Esophagus muscularis mucosa (tissue), 4 donors: ENCODE measurements at regions not wholly inside any gene's neighbourhood (a gene's known extent, or its start where the extent isn't known, plus 50 kb on each side); places are given as distances from the start of the nearest gene placed in this dataset.

Experiments
- DNase-seq: peaks from one replicate; pipeline ENCODE4 v3.0.0-alpha.2; 2017; ENCODE audit errors: extremely low spot score
- H3K27ac ChIP-seq, 4 donors: fragments of 200-600 bp; sonication (generic); replicated peaks in 1 of 4; 1 replicate in 3 of 4; 2 replicates in 1 of 4; pipeline ENCODE4 v1.5.1; 2016 to 2019; ENCODE audit warnings: mild to moderate bottlenecking in 1 of 4
- H3K27me3 ChIP-seq, 4 donors: fragments of 200-600 bp; sonication (generic); one replicate each; pipeline versions ENCODE4 v1.5.1 to v1.6.0; 2016 to 2019
- H3K36me3 ChIP-seq, 4 donors: fragments of 200-600 bp; sonication (generic); one replicate each; pipeline ENCODE4 v1.5.1; 2016 to 2019
- H3K4me1 ChIP-seq, 4 donors: fragments of 200-600 bp; sonication (generic); one replicate each; pipeline ENCODE4 v1.5.1; 2016 to 2019
- H3K4me3 ChIP-seq, 4 donors: fragments of 200-600 bp; sonication (generic); 1 replicate in 2 of 4; 2 replicates in 2 of 4; pipeline ENCODE4 v1.5.1; 2016 to 2019; ENCODE audit warnings: mild to moderate bottlenecking in 4 of 4, moderate library complexity in 1 of 4
- H3K9me3 ChIP-seq, 4 donors: fragments of 200-600 bp; sonication (generic); 1 replicate in 3 of 4; 2 replicates in 1 of 4; pipeline ENCODE4 v1.5.1; 2016 to 2019
- CTCF ChIP-seq, 3 experiments: fragments of 200-600 bp in 2 of 3; fragments of 450-650 bp in 1 of 3; sonication (generic) in 2 of 3; IDR thresholded peaks; one replicate each; pipeline ENCODE4 v1.5.1; 2017 to 2019; ENCODE audit warnings: antibody characterized with exemption in 3 of 3, mild to moderate bottlenecking in 2 of 3, moderate library complexity in 1 of 3
- EP300 ChIP-seq: sonication (generic); formaldehyde crosslinking; IDR thresholded peaks from one replicate; pipeline ENCODE4 v1.6.1; 2017; ENCODE audit warnings: antibody characterized with exemption
- POLR2A ChIP-seq: fragments of 450-650 bp; IDR thresholded peaks from one replicate; pipeline ENCODE4 v1.6.1; 2017; ENCODE audit warnings: antibody characterized with exemption, moderate library complexity, mild to moderate bottlenecking, low read depth
- POLR2AphosphoS5 ChIP-seq, 2 donors: sonication (generic); formaldehyde crosslinking; IDR thresholded peaks; one replicate each; pipeline ENCODE4 v1.6.1; 2017; ENCODE audit warnings: antibody characterized with exemption in 2 of 2
- WGBS: methylation state at CpG from one replicate; pipeline ENCODE4 v1.1.5; 2018; 5-methylcytosine and 5-hydroxymethylcytosine counted together
- intact Hi-C: fragments of 100-400 bp; cut with DNase I; formaldehyde crosslinking; loops from one replicate; pipeline ENCODE4 v1.15.1; 2023

- H3K36me3 ChIP-seq: no peaks in the 10 kb centered on the region
- peak overlapping the region in 1 of 4 donors; percentile 45 for H3K27ac ChIP-seq
- WGBS: 67% methylated on average over 10 of the region's 10 CpGs
- peak overlapping the region in 3 of 4 donors; percentile 11 to 28 (median 15) for H3K4me3 ChIP-seq
- H3K9me3 ChIP-seq: no peaks in the 10 kb centered on the region
- intact Hi-C loops: no loop called here
- no peaks in the 10 kb centered on the region for H3K27me3 ChIP-seq
- H3K4me1 ChIP-seq: peaks cover 0 to 5% (median 2%) of the 10 kb centered on the region in 4 donors
- TF ChIP-seq POLR2AphosphoS5 (IDR thresholded peaks at IDR 0.05): no peak
- no peak for TF ChIP-seq CTCF (IDR thresholded peaks at IDR 0.05)
- TF ChIP-seq POLR2A: no peak
- TF ChIP-seq EP300: no peak
- DNase-seq: no peak
Measured at GRCh38 chr15:95669146-95669922, 661.2 kb upstream of the NR2F2 start.

GRCh38 chr15:95674031-95674430 is 656.5 kb upstream of the NR2F2 start:
- 92% methylated on average over 4 of the region's 4 CpGs for WGBS
- Histone ChIP-seq H3K4me3 (no peak overlapping the region), H3K36me3 (no peaks in the 10 kb centered on the region), H3K27me3 (no peaks in the 10 kb centered on the region), H3K4me1 (peaks cover 0 to 4% (median 0%) of the 10 kb centered on the region in 4 donors), H3K27ac (no peak overlapping the region), H3K9me3 (no peaks in the 10 kb centered on the region)
- TF ChIP-seq EP300: no peak
- TF ChIP-seq POLR2A: no peak
- no peak for TF ChIP-seq CTCF (IDR thresholded peaks at IDR 0.05)
- TF ChIP-seq POLR2AphosphoS5 (IDR thresholded peaks at IDR 0.05): no peak
- intact Hi-C loops: no loop called here
- no peak for DNase-seq

- H3K36me3 ChIP-seq: no peaks in the 10 kb centered on the region
- no peaks in the 10 kb centered on the region for H3K4me1 ChIP-seq
- H3K9me3 ChIP-seq: no peaks in the 10 kb centered on the region
- intact Hi-C loops: no loop called here
- H3K4me3 ChIP-seq: no peak overlapping the region
- H3K27ac ChIP-seq: no peak overlapping the region
- H3K27me3 ChIP-seq: no peaks in the 10 kb centered on the region
- 89% methylated on average over 3 of the region's 3 CpGs for WGBS
- TF ChIP-seq POLR2A (no peak), CTCF (IDR thresholded peaks at IDR 0.05) (no peak), EP300 (no peak), POLR2AphosphoS5 (IDR thresholded peaks at IDR 0.05) (no peak)
- DNase-seq: no peak
Measured at GRCh38 chr15:95676500-95676899, 654.0 kb upstream of the NR2F2 start.

- DNase-seq: no peak
- Histone ChIP-seq H3K4me1 (no peaks in the 10 kb centered on the region), H3K9me3 (no peaks in the 10 kb centered on the region), H3K27ac (no peak overlapping the region), H3K36me3 (no peaks in the 10 kb centered on the region), H3K27me3 (no peaks in the 10 kb centered on the region), H3K4me3 (no peak overlapping the region)
- 92% methylated on average over 6 of the region's 6 CpGs for WGBS
- TF ChIP-seq POLR2AphosphoS5 (IDR thresholded peaks at IDR 0.05): no peak
- TF ChIP-seq EP300: no peak
- no peak for TF ChIP-seq POLR2A
- no peak for TF ChIP-seq CTCF (IDR thresholded peaks at IDR 0.05)
- intact Hi-C loops: no loop called here
Measured at GRCh38 chr15:95679847-95680582, 650.5 kb upstream of the NR2F2 start.
